Epidermal melanocyte (primary cell): ENCODE measurements at regions not wholly inside any gene's neighbourhood (a gene's known extent, or its start where the extent isn't known, plus 50 kb on each side); places are given as distances from the start of the nearest gene placed in this dataset.

Source experiments
- DNase-seq: peaks from one replicate; pipeline ENCODE4 v3.0.0; 2011; ENCODE audit warnings: low spot score; ENCODE audit not compliant: insufficient read length

DNA sequence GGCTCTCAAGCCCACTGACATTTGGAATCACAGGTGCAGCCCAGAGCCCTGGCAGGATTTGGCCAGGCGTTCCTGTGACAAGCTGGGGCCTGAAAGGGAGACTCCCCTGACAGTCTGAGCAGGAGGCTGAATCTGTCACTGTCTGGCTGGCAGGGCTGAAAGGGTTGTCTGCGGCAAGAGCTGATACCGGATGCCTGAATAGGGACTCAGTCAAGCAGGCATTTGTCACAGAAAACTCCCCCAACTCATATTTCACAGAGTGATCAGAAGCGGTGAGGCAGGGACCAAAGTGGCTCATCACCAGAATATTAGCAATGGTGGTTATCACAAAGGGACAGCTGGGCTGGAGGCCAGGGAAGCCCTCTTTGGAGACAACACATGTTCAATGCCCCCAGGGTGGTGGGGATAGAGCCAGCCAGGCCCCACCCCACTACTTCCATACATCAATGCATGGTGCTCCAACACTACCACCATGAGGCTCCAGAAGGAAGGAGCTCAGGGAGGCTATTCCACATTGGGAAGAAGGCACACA lies 295.5 kb downstream of the DTWD2 start:
- no peak for DNase-seq

- DNase-seq: no peak
Observed at GRCh38 chr5:118687661-118688621, 300.4 kb downstream of the DTWD2 start.

DNA sequence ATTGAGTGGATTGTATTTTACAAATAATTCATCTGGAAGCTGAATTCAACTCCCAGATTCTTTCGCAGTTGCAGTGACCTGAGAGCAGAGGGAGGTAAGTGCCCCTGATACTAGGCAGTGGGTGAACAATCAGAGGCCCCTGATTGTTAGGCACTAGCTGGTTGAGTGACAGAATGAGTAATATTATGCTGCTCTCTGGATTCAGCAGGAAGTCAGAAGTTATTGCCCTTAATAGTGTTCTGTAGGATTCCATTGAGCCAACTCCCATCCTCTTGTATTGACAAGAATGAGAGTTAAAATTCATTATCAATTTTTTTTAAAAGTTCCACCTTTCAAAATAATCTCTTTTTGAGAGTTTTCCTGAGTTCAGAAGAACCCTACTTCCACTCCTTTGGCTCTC lies 301.2 kb downstream of the DTWD2 start:
- no peak for DNase-seq

DNA sequence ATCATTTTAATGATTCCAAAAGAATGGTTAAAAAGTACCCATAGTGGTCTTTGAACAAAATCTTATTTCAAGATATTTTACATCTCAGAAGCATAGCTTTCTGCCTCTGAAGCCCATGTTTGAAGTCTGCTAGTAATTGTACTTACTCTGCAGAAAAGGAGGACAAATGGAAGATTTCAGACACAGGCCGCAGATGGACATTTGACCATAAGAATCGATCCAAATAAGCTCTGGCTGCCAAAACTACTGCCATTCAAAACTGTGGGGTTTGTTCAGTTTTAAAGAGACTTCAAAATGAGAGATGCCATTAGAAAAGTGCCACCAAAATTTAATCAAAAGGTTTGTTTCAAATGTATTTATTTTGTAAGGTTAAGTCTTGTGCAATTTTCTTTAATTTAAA lies 306.7 kb downstream of the DTWD2 start:
- no peak for DNase-seq

GRCh38 chr5:118679264-118679940 lies 308.9 kb downstream of the DTWD2 start:
- no peak for DNase-seq

- DNase-seq: no peak
Observed at GRCh38 chr5:118678746-118679145, 309.6 kb downstream of the DTWD2 start.

GRCh38 chr5:118675247-118675646 lies 313.1 kb downstream of the DTWD2 start:
- no peak for DNase-seq

DNA sequence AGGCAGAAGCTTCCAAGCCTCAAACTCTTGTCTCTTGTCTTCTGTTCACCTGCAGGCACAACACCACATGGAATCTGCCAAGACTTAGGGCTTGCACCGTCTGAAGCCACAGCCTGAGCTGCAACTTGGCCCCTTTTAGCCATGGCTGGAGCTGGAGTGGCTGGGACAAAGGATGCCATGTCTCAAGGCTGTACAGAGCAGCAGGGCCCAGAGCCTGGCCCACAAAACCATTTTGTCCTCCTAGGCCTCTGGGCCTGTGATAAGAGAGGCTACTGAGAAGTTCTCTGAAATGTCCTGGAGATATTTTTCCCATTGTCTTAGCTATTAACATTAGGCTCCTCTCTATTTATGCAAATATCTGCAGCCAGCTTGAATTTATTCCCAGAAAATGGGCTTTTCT lies 330.8 kb downstream of the DTWD2 start:
- DNase-seq: no peak

GRCh38 chr5:118653872-118654271 lies 334.5 kb downstream of the DTWD2 start:
- no peak for DNase-seq

GRCh38 chr5:118653183-118653582 lies 335.2 kb downstream of the DTWD2 start:
- DNase-seq: no peak

GRCh38 chr5:118651002-118651401 lies 337.3 kb downstream of the DTWD2 start:
- no peak for DNase-seq

DNA sequence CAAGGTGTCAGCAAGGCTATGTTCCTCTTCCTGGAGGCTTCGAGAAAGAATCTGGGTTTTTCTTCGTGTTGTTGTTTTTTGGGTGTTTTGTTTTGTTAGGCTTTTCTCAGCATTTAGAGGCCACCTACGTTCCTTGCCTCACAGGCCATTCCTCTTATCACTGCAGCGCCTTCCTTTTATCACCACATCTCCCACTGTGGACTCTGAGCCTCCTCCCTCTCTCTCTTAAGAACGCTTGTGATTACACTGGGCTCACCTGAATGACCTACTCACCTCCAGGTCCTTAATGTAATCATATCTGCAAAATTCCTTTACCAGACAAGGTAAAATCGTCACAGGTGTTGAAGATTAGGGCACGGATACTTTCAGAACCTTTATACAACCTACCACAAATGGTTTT lies 340.8 kb downstream of the DTWD2 start:
- no peak for DNase-seq

DNA sequence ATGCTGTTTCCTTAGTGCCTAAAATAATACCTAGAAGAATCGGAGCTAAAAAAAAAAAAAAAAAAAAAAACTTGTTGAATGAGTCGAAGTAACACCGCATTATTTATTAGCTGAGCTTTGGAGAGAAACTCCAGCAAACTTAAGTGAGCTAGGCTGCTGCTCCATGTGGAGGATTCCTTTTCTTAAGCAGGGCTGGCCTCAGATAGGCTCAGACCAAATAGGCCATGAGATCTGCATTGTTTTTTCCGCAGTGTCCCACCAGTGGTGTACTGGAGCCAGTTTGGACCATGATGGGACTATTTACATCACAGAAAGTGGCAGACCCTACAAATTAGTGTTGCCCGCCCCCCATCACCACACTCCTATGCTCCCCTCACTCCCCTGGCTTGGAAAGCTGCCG lies 341.4 kb downstream of the DTWD2 start:
- no peak for DNase-seq

- no peak for DNase-seq
Observed at GRCh38 chr5:118637947-118638670, 350.2 kb downstream of the DTWD2 start.

GRCh38 chr5:118628660-118629354 lies 359.5 kb downstream of the DTWD2 start:
- DNase-seq: no peak

- no peak for DNase-seq
Observed at GRCh38 chr5:118620233-118620632, 368.1 kb downstream of the DTWD2 start.

GRCh38 chr5:118619823-118620222 lies 368.5 kb downstream of the DTWD2 start:
- no peak for DNase-seq

DNA sequence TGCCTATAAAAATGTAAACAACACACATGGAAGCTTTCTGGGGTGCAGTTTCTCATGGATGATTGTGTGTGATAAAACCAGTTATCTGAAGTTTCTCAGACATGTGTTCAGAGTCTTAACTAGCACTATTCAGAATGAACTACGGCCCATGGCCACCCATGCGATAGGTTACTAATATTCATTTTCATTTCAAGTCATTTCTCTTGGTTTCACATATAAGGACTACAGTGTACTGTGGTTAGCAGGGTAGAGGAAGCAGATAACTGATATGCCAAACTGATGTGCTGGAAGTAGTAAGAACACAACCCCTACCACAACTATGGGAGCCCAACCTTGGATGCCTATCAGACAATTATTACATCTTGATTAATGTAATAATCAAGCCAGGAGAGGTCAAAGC lies 372.1 kb downstream of the DTWD2 start:
- no peak for DNase-seq

DNA sequence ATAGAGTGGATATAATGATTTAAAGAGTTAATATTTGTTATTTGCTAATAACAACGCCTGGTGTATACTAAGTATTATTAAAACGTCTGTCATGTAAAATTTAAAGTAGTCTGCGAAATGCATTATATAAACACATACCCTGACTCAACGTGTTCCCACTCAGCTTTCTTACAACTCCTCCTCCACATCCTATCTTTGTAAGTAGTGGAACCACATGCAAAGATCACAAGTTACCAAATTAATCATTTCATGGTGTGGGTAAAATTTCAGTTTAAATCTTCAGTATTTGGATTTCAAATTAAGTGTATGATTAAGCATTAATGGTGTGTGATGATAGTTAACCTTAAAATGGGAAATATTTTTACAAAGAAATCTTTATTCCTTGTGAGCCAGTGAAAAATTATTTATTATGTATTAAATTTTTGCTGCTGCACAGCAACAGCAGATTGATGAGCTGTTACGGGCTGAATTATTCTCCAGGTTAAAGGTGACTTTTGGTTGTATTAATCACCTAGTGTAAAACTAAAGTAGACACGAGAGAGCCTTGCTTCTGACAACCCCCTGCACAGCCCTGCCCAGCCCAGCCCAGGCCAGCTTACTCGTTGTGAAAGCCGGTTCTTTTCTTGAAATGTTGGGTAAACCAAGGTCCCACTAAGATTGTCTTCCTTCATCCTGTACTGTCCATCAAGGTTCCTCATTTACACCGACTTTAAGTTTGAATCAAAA lies 373.5 kb downstream of the DTWD2 start:
- DNase-seq: no peak

DNA sequence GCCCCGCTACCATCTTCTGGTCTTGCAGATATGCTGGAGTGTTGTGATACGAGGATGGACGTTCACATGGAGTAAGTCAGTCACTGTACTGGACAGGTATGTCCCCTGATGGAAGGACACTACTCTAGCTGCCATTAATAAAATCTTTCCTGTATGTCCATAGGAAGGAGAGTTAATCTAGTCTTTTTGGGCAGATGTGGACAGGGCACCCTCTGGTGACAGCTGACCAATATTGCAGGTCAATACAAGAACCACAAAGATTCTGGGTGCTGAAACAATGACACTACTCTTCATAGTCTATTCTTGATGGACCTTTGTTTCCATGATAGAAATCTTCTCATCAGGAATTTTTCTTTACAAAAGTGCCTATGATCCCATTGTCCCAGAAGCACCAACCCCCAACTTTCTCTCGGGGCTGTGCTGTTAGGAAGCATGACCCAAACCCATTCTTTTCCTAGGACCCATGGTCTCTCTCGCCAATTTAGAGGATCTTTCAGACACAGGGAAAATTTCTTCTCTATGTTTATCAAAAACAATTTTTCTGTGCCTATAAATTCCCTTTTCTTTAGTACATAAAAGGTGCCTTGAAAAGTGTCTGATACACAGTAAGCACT lies 376.9 kb downstream of the DTWD2 start:
- no peak for DNase-seq
